NT2/D1 (cell line): ENCODE measurements at regions not wholly inside any gene's neighbourhood (a gene's known extent, or its start where the extent isn't known, plus 50 kb on each side); places are given as distances from the start of the nearest gene placed in this dataset.
"Not testable (repeated sequence)": the region's sequence is repeated elsewhere in the genome, so short reads cannot be mapped to it uniquely, and the experiment has no call there.

Source experiments
- SUZ12 ChIP-seq: IDR thresholded peaks from 2 replicates; pipeline ENCODE4 v1.6.1; 2011; ENCODE audit not compliant: insufficient read length, insufficient read depth; ENCODE audit errors: extremely low read depth
- YY1 ChIP-seq: IDR thresholded peaks from 2 replicates; pipeline ENCODE4 v1.6.1; 2011; ENCODE audit not compliant: insufficient read length, insufficient read depth
- ZNF274 ChIP-seq: IDR thresholded peaks from 2 replicates; pipeline ENCODE4 v1.6.1; 2011; ENCODE audit warnings: mild to moderate bottlenecking, low read depth, low read length

- not testable (repeated sequence) for TF ChIP-seq ZNF274, YY1, SUZ12
Measured at GRCh38 chr7:69106449-69106848, 491.8 kb upstream of the AUTS2 start.
